AG04449 (cell line): ENCODE measurements at regions not wholly inside any gene's neighbourhood (a gene's known extent, or its start where the extent isn't known, plus 50 kb on each side); places are given as distances from the start of the nearest gene placed in this dataset.

Experiments used
- CTCF ChIA-PET: fragments of 350-600 bp; formaldehyde crosslinking; extraction: SDS; loops from one replicate; lab custom pipeline; 2021; ENCODE audit warnings: antibody characterized with exemption; lab: Yijun Ruan, JAX
- POLR2A ChIA-PET: fragments of 400-600, 350-600 bp; formaldehyde crosslinking; extraction: SDS; loops from one replicate; lab custom pipeline; 2020; ENCODE audit warnings: antibody characterized with exemption, inconsistent platforms; lab: Yijun Ruan, JAX
- DNase-seq: peaks from one replicate; pipeline ENCODE4 v3.0.0-alpha.2; 2010; ENCODE audit warnings: low read depth, low spot score
- H3K4me3 ChIP-seq: 2 replicates; pipeline ENCODE4 v1.5.1; 2011; ENCODE audit warnings: low read depth, mild to moderate bottlenecking, control low read depth, low read length
- TF ChIP-seq, protein P1 (sequence below): IDR thresholded peaks from one replicate; pipeline ENCODE4 v1.5.1; 2011; ENCODE audit warnings: mild to moderate bottlenecking, moderate library complexity, low read length, control low read depth, inconsistent platforms; ENCODE audit not compliant: insufficient read depth; ENCODE audit errors: missing control alignments

DNA sequence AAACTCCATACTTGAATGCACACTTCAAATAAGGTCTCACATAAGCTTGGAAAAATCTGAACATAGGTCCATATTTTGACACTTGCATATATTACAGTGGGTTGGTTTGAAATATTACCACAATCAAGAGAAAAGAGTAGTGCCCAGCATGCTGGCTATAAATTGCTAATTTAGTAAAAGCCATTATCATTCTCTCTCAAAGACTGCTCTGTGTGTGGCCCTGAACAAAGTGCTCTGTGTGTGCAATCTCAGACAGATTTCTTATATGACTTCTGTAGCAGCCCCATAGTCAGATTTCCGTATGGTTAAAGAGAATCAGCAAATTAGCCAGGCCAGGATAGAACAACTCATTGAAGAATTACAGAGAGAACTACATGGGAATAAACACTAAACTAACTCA, 78.2 kb downstream of the LIG4 start:
- TF ChIP-seq, protein P1, sequence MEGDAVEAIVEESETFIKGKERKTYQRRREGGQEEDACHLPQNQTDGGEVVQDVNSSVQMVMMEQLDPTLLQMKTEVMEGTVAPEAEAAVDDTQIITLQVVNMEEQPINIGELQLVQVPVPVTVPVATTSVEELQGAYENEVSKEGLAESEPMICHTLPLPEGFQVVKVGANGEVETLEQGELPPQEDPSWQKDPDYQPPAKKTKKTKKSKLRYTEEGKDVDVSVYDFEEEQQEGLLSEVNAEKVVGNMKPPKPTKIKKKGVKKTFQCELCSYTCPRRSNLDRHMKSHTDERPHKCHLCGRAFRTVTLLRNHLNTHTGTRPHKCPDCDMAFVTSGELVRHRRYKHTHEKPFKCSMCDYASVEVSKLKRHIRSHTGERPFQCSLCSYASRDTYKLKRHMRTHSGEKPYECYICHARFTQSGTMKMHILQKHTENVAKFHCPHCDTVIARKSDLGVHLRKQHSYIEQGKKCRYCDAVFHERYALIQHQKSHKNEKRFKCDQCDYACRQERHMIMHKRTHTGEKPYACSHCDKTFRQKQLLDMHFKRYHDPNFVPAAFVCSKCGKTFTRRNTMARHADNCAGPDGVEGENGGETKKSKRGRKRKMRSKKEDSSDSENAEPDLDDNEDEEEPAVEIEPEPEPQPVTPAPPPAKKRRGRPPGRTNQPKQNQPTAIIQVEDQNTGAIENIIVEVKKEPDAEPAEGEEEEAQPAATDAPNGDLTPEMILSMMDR, result no peak
- no peak overlapping the region for H3K4me3 ChIP-seq
- POLR2A ChIA-PET, result no interaction called here
- no peak for DNase-seq
- CTCF ChIA-PET, result no interaction called here

DNA sequence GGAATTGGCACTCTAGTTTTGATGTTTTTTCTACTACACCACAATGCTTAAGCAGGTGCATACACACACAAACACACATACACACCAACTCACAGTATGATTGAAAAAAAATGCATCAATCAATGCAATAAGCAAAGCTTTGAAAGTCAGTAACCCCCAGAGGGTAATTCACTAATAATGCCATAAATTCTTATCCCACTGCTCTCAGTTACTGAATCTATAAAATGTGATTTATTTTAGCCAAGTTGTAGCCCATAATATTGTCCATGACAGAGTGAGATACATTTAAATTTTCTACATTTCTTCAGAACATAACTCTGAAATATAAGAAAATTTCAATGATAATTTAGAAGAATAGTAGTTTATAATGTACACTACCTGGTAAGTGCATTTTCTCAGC, 87.9 kb downstream of the LIG4 start:
- ChIA-PET POLR2A (no interaction called here), CTCF (no interaction called here)
- TF ChIP-seq, protein P1, result no peak
- no peak overlapping the region for H3K4me3 ChIP-seq
- no peak for DNase-seq

DNA sequence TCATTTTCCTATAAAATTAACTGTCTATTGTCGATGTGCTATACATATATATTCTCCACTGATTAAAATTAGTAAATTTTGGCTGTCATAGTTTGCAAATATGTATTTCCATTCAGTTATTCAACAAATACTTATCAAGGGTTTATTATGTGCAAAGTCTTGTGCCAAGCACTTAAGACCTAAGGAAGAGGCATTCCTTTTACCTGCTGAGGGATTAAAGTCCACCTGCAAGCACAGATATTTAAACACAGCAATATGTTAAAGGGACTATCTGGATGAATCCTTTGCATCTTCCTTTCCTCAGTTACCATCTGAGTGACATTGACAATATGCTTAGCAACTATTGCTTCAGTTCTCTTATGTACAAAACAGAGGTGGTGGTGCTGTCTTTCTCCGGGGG, 89.3 kb downstream of the LIG4 start:
- POLR2A ChIA-PET, result no interaction called here
- CTCF ChIA-PET, result no interaction called here
- DNase-seq, result no peak
- no peak overlapping the region for H3K4me3 ChIP-seq
- TF ChIP-seq, protein P1, result no peak

DNA sequence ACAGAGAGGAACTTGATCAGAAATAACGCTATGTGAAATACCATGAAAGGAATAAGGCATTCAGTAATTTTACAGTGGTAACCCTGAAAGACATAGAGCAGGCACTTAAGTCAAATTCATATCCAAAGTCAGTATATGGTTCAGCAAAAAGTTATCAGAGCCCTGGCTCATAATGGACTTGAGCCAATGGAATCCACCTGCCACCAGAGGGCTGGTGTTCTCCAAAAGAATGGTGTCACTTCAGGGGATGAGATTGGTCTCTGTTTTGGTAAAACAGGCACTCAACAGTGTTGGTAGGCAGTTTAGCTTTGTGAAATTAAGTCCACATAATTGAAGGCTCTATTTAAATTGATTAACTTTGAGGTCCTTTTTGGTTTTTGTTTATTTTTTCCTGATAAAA, 93.9 kb downstream of the LIG4 start:
- DNase-seq, result no peak
- POLR2A ChIA-PET, result no interaction called here
- CTCF ChIA-PET, result no interaction called here
- H3K4me3 ChIP-seq, result no peak overlapping the region
- TF ChIP-seq, protein P1, result no peak

DNA sequence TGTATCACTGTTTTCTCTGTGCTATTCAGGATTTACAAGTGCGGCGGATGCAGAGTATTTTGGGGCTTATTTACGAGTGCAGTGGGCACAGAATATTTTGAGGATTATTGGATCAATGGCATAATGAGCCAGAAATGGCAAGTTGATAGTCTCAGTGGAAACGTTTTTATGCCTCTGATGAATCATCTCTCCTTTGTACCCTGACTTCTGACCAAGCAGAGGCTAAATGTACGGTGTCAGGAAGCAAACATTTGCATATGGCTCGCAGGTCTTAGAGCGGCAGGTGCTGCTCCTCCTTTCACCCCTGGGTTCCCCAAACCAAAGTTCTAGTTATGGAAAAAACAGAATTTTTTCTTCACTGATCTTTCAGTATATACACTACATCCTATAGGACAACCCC, 94.5 kb downstream of the LIG4 start:
- POLR2A ChIA-PET, result no interaction called here
- CTCF ChIA-PET, result no interaction called here
- no peak for DNase-seq

DNA sequence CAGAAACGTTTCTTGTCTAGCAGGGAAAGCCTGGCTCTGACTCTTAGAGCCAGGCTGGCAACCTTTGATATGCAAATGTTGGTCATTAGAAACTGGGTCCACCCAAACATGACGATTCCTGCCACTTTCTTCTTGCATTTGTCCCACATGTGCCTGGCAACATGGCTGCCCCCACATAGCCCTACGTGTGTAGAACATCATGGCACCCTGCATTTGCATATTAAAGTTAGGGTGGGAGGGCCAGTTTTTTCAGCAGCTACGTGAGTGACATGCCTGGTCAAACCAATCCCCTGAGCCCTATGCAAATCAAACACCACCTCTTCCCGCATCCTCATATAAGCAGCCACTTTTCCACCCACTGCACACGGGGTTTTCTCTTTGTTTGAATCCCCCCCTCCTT, 95.0 kb downstream of the LIG4 start:
- DNase-seq, result no peak
- TF ChIP-seq, protein P1, result no peak

More for the DNA sequence above, 94.5 kb downstream of the LIG4 start:
- TF ChIP-seq, protein P1, result no peak
- H3K4me3 ChIP-seq, result no peak overlapping the region

More for the DNA sequence above, 95.0 kb downstream of the LIG4 start:
- H3K4me3 ChIP-seq, result no peak overlapping the region
- ChIA-PET POLR2A (no interaction called here), CTCF (no interaction called here)
